ENCODE measurements at regions not wholly inside any gene's neighbourhood (a gene's known extent, or its start where the extent isn't known, plus 50 kb on each side); places are given as distances from the start of the nearest gene placed in this dataset.
A peak's percentile ranks its signal among the peaks of the same experiment; 100 is the strongest.

DNA sequence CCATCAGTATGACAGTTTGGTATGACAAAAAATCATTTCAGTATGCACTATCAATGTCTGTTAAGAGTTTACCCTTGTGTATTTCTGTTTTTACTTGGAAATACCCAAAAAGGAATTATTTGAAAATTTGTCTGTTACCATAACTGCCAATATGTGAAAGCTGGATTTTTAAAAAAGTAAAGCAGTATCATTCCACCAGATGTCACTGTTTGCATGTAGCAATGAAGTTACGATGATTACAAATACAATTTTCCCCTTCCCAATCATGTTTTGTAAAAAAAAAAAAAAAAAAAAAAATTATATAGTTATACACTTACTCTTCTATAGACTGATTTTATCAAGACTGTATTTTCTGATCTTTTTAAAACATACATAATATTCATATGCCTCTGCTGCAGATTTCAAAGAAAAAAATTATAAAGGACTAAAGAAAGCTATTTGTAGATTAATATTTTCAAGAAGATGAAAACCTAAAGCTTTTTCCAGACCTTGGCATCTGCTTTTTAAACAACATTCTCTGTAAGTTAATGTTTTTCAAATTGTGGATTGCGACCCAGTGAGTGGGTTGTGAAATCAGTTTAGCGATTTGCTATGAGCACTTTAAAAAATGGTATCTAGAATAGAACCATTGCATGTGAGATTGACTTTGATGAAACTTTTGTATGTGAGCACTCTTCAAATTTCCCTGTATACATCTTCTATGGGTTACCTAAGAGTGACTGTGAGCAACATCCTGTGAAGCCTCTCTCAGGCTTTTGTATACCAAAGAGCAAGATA is 114.2 kb downstream of the TTC6 start:
- TF ChIP-seq, protein P1, sequence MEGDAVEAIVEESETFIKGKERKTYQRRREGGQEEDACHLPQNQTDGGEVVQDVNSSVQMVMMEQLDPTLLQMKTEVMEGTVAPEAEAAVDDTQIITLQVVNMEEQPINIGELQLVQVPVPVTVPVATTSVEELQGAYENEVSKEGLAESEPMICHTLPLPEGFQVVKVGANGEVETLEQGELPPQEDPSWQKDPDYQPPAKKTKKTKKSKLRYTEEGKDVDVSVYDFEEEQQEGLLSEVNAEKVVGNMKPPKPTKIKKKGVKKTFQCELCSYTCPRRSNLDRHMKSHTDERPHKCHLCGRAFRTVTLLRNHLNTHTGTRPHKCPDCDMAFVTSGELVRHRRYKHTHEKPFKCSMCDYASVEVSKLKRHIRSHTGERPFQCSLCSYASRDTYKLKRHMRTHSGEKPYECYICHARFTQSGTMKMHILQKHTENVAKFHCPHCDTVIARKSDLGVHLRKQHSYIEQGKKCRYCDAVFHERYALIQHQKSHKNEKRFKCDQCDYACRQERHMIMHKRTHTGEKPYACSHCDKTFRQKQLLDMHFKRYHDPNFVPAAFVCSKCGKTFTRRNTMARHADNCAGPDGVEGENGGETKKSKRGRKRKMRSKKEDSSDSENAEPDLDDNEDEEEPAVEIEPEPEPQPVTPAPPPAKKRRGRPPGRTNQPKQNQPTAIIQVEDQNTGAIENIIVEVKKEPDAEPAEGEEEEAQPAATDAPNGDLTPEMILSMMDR (IDR thresholded peaks at IDR 0.05): peak; percentile 34; the same call in 1 of the 2 replicates
- no peak for TF ChIP-seq POLR2AphosphoS5 (IDR thresholded peaks at IDR 0.05; ENCODE audit: low read depth, low read length)
